Panc1 (cell line): ENCODE measurements at regions not wholly inside any gene's neighbourhood (a gene's known extent, or its start where the extent isn't known, plus 50 kb on each side); places are given as distances from the start of the nearest gene placed in this dataset.

Experiments used
- ATAC-seq: fragments of 200-7000 bp; cut with Tn5 transposase; 2 replicates; pipeline ENCODE4 v1.9.1; 2020; ENCODE audit warnings: mild to moderate bottlenecking, moderate library complexity
- BruUV-seq: library from RNA; stranded (reverse); fragments of 400-500 nt; replicated peaks from 2 replicates; lab custom pipeline; 2021; lab: Mats Ljungman, UMichigan
- CTCF ChIA-PET: fragments of 300-600 bp; sonication (Branson Sonifier 250); formaldehyde crosslinking; loops from one replicate; lab custom pipeline; 2022; ENCODE audit warnings: antibody characterized with exemption; lab: Charles Lee
- POLR2A ChIA-PET: fragments of 300-600 bp; sonication (Branson Sonifier 250); formaldehyde crosslinking; loops from one replicate; lab custom pipeline; 2022; ENCODE audit warnings: antibody characterized with exemption; lab: Charles Lee
- DNase-seq: peaks from one replicate; pipeline ENCODE4 v3.0.0-alpha.2; 2010; ENCODE audit warnings: low read depth, low spot score
- H3K27ac ChIP-seq: 2 replicates; pipeline ENCODE4 v1.5.1; 2011; ENCODE audit warnings: mild to moderate bottlenecking, low read length, inconsistent platforms
- H3K27me3 ChIP-seq: fragments of 200-500 bp; sonication (Bioruptor generic); 2 replicates; pipeline ENCODE4 v1.6.0; 2014; ENCODE audit warnings: low read length, inconsistent platforms; ENCODE audit not compliant: control insufficient read depth, insufficient read depth
- H3K36me3 ChIP-seq: fragments of 200-500 bp; sonication (Bioruptor generic); 2 replicates; pipeline ENCODE4 v1.5.1; 2014; ENCODE audit warnings: inconsistent platforms, mild to moderate bottlenecking, low read length, moderate library complexity; ENCODE audit not compliant: control insufficient read depth, insufficient read depth
- H3K4me1 ChIP-seq: 2 replicates; pipeline ENCODE4 v1.5.1; 2011; ENCODE audit warnings: inconsistent platforms, mild to moderate bottlenecking, low read length, moderate library complexity; ENCODE audit not compliant: control insufficient read depth, insufficient read depth
- H3K4me3 ChIP-seq, 2 experiments: 2 replicates each; pipeline ENCODE4 v1.5.1; 2011 to 2012; ENCODE audit warnings: low read depth in 2 of 2, low read length in 2 of 2, mild to moderate bottlenecking in 2 of 2, inconsistent platforms in 1 of 2, moderate library complexity in 1 of 2
- H3K9me3 ChIP-seq: fragments of 200-500 bp; sonication (Bioruptor generic); 2 replicates; pipeline ENCODE4 v1.5.1; 2014; ENCODE audit warnings: low read depth, mild to moderate bottlenecking, inconsistent platforms, low read length, moderate library complexity; ENCODE audit not compliant: control insufficient read depth, insufficient read depth
- POLR2AphosphoS5 ChIP-seq: IDR thresholded peaks from 2 replicates; pipeline ENCODE4 v1.6.1; 2012; ENCODE audit warnings: mild to moderate bottlenecking, low read depth, low read length, moderate library complexity
- SIN3A ChIP-seq: IDR thresholded peaks from 2 replicates; pipeline ENCODE4 v1.6.1; 2012; ENCODE audit warnings: low read depth, mild to moderate bottlenecking, low read length, moderate library complexity, borderline replicate concordance; ENCODE audit not compliant: insufficient read depth
- TCF7L2 ChIP-seq: IDR thresholded peaks from 2 replicates; pipeline ENCODE4 v1.6.1; 2011; ENCODE audit warnings: mild to moderate bottlenecking, low read depth, low read length, inconsistent platforms
- in situ Hi-C: cut with HindIII; loops from 2 replicates; pipeline ENCODE4 v1.10.0; 2016; ENCODE audit warnings: low sequenced_read_pairs, low pct_unique_long_range_greater_than_20kb
- intact Hi-C: fragments of 100-400 bp; cut with micrococcal nuclease; formaldehyde crosslinking; loops from one replicate; pipeline ENCODE4 v1.10.0; 2022; ENCODE audit not compliant: unreplicated experiment
- TF ChIP-seq, protein P1 (sequence below): fragments of 450-650 bp; IDR thresholded peaks from 2 replicates; pipeline ENCODE4 v1.5.1; 2017; ENCODE audit warnings: mild to moderate bottlenecking
- TF ChIP-seq, protein P2 (sequence below), 2 experiments: IDR thresholded peaks; 2 replicates each; pipeline ENCODE4 v1.6.1; 2011 to 2012; ENCODE audit warnings: low read depth in 2 of 2, control low read depth in 1 of 2, low read length in 1 of 2, mild to moderate bottlenecking in 1 of 2, moderate library complexity in 1 of 2; ENCODE audit not compliant: insufficient read depth in 1 of 2

DNA sequence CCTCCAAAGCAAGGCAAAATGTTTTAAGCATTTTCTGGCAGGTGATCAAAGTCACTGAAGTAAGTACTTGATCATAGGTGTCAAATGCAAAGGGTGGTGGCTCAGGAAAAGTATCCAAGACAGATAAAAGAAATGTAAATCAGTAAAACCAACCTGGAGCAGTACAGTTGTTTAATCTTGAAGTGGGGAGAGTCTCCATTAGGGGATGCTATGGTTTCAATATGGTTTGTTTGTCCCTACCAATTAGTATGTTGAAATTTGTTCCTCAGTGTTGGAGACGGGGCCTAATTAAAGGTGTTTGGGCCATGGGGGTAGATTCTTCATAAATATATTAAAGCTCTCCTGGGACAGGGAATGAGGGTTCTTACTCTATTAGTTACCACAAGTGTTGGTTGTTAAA is 1781.7 kb upstream of the PRR20A start:
- Histone ChIP-seq H3K27ac (no peak overlapping the region), H3K27me3 (no peaks in the 10 kb centered on the region), H3K36me3 (no peaks in the 10 kb centered on the region; the same call in 1 of the 2 replicates), H3K9me3 (no peaks in the 10 kb centered on the region), H3K4me3 (no peak overlapping the region), H3K4me1 (no peaks in the 10 kb centered on the region)
- ATAC-seq (no peak), DNase-seq (no peak)
- CTCF ChIA-PET, result no interaction called here
- intact Hi-C loops, result no loop called here
- in situ Hi-C loops, result no loop called here
- POLR2A ChIA-PET, result no interaction called here
- BruUV-seq, result no TSS peak
- TF ChIP-seq, protein P1, sequence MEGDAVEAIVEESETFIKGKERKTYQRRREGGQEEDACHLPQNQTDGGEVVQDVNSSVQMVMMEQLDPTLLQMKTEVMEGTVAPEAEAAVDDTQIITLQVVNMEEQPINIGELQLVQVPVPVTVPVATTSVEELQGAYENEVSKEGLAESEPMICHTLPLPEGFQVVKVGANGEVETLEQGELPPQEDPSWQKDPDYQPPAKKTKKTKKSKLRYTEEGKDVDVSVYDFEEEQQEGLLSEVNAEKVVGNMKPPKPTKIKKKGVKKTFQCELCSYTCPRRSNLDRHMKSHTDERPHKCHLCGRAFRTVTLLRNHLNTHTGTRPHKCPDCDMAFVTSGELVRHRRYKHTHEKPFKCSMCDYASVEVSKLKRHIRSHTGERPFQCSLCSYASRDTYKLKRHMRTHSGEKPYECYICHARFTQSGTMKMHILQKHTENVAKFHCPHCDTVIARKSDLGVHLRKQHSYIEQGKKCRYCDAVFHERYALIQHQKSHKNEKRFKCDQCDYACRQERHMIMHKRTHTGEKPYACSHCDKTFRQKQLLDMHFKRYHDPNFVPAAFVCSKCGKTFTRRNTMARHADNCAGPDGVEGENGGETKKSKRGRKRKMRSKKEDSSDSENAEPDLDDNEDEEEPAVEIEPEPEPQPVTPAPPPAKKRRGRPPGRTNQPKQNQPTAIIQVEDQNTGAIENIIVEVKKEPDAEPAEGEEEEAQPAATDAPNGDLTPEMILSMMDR, result no peak
- no peak for TF ChIP-seq POLR2AphosphoS5
- TF ChIP-seq TCF7L2, result no peak
- TF ChIP-seq, protein P2, sequence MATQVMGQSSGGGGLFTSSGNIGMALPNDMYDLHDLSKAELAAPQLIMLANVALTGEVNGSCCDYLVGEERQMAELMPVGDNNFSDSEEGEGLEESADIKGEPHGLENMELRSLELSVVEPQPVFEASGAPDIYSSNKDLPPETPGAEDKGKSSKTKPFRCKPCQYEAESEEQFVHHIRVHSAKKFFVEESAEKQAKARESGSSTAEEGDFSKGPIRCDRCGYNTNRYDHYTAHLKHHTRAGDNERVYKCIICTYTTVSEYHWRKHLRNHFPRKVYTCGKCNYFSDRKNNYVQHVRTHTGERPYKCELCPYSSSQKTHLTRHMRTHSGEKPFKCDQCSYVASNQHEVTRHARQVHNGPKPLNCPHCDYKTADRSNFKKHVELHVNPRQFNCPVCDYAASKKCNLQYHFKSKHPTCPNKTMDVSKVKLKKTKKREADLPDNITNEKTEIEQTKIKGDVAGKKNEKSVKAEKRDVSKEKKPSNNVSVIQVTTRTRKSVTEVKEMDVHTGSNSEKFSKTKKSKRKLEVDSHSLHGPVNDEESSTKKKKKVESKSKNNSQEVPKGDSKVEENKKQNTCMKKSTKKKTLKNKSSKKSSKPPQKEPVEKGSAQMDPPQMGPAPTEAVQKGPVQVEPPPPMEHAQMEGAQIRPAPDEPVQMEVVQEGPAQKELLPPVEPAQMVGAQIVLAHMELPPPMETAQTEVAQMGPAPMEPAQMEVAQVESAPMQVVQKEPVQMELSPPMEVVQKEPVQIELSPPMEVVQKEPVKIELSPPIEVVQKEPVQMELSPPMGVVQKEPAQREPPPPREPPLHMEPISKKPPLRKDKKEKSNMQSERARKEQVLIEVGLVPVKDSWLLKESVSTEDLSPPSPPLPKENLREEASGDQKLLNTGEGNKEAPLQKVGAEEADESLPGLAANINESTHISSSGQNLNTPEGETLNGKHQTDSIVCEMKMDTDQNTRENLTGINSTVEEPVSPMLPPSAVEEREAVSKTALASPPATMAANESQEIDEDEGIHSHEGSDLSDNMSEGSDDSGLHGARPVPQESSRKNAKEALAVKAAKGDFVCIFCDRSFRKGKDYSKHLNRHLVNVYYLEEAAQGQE (IDR thresholded peaks at IDR 0.05; ENCODE audit: insufficient read depth in 1 of 2, low read depth in 2 of 2, low read length in 1 of 2), result no peak
- TF ChIP-seq SIN3A, result no peak

DNA sequence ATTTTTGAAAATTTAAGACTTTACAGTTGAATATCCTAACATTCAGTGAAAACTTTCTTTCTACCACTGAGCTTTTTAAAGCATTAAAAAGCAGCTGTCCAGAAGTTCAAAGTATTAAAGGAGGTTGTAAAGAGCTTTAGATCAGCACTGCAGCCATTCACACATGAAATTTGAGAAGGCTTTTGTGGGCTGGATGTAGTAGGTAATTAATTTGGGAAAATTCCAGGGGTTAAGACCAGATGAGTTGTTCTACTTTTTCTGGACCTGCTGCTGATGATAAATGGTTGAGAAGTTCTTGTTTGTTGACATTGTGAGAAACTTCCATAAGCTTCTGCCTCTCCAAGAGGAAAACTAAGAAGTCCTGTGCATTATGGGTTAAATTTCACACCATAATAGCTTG is 1779.6 kb upstream of the PRR20A start:
- intact Hi-C loops, result no loop called here
- TF ChIP-seq POLR2AphosphoS5 (no peak), SIN3A (no peak), TCF7L2 (no peak)
- TF ChIP-seq, protein P2 (IDR thresholded peaks at IDR 0.05; ENCODE audit: insufficient read depth in 1 of 2, low read depth in 2 of 2, low read length in 1 of 2), result no peak
- TF ChIP-seq, protein P1, result no peak
- no peak overlapping the region for H3K27ac ChIP-seq
- no TSS peak for BruUV-seq
- POLR2A ChIA-PET, result no interaction called here
- DNase-seq (no peak), ATAC-seq (no peak)
- H3K27me3 ChIP-seq, result no peaks in the 10 kb centered on the region
- CTCF ChIA-PET, result no interaction called here
- H3K4me1 ChIP-seq, result no peaks in the 10 kb centered on the region
- H3K4me3 ChIP-seq, result no peak overlapping the region
- H3K36me3 ChIP-seq, result no peaks in the 10 kb centered on the region; the same call in 1 of the 2 replicates
- H3K9me3 ChIP-seq, result no peaks in the 10 kb centered on the region
- in situ Hi-C loops, result no loop called here
